Adrenal gland (tissue), 5 donors: ENCODE measurements at regions not wholly inside any gene's neighbourhood (a gene's known extent, or its start where the extent isn't known, plus 50 kb on each side); places are given as distances from the start of the nearest gene placed in this dataset.

Experiments
- CTCF ChIP-seq, 6 experiments: fragments of 450-650 bp in 4 of 6; fragments of 200-600 bp in 2 of 6; sonication (generic) in 1 of 6; IDR thresholded peaks; 1 replicate in 5 of 6; 2 replicates in 1 of 6; pipeline versions ENCODE4 v1.5.1 to v1.8.0; 2016 to 2021; ENCODE audit warnings: antibody characterized with exemption in 6 of 6, mild to moderate bottlenecking in 2 of 6, moderate library complexity in 1 of 6
- POLR2A ChIP-seq, 2 donors: fragments of 450-650 bp; IDR thresholded peaks; one replicate each; pipeline ENCODE4 v1.6.1; 2017; ENCODE audit warnings: antibody characterized with exemption in 2 of 2, mild to moderate bottlenecking in 2 of 2, moderate library complexity in 1 of 2
- donor health status: DM: no; HTN: no; CAD: no.

GRCh38 chr10:2121315-2121714 is 384.0 kb upstream of the ADARB2 start:
- TF ChIP-seq CTCF (IDR thresholded peaks at IDR 0.05), result no peak
- no peak for TF ChIP-seq POLR2A (IDR thresholded peaks at IDR 0.05)
